NCI-H2196 treated with DMSO at 0.1 percent for 48 hours (cell line): ENCODE measurements at regions not wholly inside any gene's neighbourhood (a gene's known extent, or its start where the extent isn't known, plus 50 kb on each side); places are given as distances from the start of the nearest gene placed in this dataset.

ENCODE experiments used
- DNase-seq: peaks from one replicate; lab custom pipeline; 2025; ENCODE audit not compliant: unreplicated experiment; lab: John Stamatoyannopoulos, UW

DNA sequence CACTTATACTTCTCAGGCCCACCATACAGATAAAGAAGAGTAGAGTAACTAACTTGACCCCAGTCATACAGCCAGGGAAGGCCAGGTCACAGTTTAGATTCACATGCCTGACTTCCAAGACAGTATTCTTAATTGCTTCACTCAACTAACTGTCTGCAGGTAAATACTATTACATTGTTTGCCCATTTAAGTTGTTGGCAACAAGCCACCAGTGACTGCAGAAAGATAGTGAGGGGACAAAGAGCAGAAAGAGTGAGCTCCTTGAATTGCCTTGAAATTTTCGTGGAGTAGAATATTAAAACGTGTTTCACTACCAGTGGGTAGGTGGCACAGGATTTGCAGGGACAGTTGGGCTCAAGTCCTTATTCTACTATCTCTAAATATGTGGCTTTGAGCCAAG lies 146.3 kb upstream of the RMST start:
- no peak for DNase-seq

DNA sequence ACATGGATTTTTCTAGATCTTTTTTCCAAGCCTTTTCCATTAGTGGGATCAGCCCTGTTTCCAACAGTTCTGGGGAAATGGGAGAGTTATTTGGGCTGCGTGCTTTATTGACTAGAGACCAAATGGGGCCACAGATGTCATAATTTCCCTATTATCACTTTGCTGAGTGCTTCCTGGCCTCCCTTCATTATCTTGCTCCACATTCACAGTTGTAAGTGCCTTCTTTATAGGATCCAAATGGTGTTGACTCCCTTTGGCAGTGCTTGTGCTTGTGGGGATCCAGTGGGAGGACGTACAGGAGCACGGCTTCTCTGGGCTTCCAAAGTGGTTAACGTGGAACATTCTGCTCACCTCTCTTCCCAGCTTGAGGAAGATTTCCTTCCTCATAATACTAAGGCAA lies 141.0 kb upstream of the RMST start:
- no peak for DNase-seq

DNA sequence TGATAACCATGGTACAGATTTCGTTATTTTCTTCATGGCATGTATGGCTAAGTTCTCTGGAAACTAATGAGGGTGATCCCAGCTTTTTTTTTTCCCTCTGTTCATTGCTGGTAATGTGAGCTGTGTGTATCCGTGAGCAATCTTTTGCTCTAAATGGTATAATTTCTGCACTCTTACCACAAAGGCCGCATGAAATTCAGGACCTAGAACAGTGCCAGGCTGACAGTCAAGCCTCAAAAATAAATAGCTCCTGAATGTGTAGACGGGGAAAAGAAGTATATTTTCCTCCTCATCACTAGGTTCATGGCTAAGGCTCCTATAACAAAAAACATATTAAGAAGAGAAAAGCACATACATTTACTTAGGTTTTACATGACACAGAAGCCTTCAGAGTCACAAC lies 140.2 kb upstream of the RMST start:
- DNase-seq, result no peak

- DNase-seq, result no peak
These were observed 139.4 kb upstream of the RMST start for GRCh38 chr12:97323154-97323553.

GRCh38 chr12:97324471-97324870 lies 138.1 kb upstream of the RMST start:
- no peak for DNase-seq

DNA sequence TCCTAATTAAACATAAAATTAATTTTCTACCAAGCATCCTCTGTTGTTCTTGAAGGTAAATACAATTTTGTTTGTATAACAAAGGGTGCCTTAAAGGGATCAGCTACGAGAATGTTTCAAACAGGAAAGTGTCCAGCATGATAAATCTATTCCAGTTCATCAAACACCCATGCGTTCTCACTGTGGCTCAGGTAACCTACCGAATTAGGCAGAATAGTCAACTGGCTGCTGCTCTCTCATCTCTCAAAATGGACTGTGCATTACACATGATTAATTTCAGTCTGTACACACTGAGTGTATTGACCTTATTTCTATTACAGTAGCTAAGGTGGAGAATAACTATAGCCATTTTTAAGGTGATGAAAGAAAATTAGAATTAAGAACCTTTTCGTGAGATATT lies 127.5 kb upstream of the RMST start:
- DNase-seq, result no peak

DNA sequence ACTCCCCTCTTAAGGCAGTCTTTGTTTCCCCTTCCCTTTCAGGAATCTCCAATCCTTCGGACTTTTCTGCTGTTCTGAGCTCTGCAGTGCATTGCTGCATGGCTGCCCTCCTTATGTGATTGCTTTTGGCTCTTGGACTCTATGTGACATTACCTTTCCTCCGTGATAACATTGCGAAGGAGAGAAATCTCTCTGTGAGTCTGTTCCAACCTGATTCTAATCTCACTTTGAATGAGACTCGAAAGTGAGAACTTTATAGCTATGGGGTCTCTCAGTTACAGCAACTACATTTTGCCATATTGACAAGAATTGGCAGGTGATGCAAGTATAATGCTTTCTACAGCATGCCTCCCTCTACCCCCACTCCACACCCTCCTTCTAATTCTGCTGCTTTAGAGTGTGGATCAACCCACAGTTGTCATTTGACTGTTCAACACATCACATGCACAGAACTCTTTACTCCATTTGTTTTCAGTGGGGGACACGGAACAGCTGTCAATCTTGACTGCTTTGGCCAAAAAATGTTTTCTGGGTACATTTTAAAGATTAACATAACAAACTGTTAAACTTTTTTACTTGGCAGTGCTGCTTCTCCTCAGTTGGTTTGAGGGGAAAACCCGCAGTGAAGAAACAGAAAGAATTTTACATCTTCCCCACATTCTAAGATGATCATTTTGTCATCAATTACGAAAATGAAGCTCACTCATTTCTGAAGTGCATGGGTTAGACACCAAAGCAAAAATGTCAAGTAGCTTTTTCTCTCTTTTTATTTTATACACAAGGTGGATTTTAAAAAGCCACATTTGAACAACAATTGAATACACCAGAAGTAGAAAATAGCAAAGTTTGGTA lies 125.5 kb upstream of the RMST start:
- no peak for DNase-seq

DNA sequence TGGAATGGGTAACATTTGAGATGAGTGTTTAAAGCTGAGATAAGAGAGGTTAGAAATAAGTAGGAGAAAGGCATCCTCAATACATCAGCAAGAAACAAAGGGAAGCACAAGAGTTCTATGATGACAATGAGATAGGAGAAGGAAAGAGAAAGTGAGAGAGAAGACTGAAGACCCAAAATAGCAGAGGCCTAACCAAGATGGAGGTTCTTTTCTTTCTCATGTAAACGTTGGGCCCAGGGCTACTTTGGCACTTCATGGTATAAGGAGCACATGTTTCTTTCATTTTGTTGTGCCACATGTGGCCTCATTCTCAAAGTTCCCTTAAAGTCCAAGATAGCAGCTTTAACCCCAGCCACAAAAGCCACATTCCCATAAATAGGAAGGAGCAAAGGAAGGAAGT lies 120.5 kb upstream of the RMST start:
- no peak for DNase-seq

DNA sequence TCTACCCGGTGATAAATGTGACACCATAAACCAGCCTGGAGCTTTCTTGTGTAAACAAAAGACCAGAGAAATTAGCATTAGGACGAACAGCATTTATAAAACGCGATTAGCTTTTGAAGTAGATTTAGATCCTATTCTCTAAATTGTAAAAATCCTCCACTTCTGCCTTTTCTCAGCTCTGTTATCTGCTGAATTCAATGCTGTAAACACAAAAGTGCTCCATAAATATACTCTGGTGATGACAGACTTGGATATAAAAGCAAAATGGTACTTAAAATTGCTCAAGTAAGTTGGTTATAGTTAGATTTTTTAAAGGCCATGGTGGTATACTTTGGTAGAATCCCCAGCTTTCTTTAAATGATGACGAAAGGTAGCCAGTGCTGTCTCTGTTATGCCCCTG lies 114.6 kb upstream of the RMST start:
- no peak for DNase-seq

DNA sequence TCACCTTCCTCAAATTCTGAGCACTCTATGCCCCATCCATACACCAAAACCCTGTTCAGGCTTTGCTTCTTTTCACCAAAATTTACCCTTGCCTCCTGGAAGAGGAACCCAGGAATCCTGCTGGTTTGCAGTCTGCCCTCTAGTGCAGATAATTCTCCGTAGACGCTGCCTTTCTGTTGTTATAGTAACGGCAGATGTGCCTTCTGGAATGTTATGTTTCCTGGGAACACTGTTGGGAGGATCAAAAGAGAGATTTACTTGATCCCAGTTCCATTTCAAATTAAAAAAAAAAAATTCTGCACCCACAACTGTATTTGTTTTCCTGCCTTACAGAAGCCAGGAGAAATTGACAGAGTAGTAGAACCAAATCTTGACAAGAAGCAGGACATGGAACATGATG lies 104.2 kb upstream of the RMST start:
- DNase-seq, result no peak

DNA sequence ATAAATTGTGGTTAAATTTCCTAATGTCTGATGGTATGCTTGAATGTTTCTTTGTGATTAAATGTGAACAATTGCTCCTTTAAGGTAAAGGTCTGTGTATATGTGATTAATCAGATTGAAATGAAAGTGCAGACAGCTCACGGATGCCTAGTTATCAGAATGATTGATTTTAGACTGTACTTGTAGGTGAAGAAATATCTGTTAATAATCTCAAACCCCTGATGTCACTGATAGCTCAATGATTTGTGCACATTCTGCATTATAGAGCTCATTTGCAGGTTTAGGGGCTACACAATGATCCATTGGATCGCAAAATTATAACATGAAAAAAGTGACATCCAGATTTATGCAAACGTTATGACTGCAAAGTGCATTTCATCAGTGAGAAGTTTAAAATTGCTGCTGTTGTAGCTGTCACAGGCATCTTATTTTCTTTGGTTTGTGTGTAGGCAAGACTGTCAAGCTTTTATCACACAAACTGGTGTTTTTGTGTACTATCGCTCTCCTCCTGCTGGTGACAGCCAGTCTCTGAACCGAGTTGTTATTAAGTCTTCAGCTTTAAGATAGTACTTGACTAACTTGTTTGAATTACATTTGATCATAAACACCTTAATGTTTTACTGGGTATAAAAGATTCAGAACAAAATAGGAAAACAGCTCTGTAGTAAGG lies 103.4 kb upstream of the RMST start:
- DNase-seq, result no peak

GRCh38 chr12:97363693-97364092 lies 98.9 kb upstream of the RMST start:
- no peak for DNase-seq

- no peak for DNase-seq
These were observed 94.0 kb upstream of the RMST start for GRCh38 chr12:97368462-97369163.

- no peak for DNase-seq
These were observed 87.3 kb upstream of the RMST start for GRCh38 chr12:97375310-97375709.

- DNase-seq, result no peak
These were observed 82.2 kb upstream of the RMST start for GRCh38 chr12:97380440-97380839.

- no peak for DNase-seq
These were observed 77.5 kb upstream of the RMST start for GRCh38 chr12:97385121-97385520.

DNA sequence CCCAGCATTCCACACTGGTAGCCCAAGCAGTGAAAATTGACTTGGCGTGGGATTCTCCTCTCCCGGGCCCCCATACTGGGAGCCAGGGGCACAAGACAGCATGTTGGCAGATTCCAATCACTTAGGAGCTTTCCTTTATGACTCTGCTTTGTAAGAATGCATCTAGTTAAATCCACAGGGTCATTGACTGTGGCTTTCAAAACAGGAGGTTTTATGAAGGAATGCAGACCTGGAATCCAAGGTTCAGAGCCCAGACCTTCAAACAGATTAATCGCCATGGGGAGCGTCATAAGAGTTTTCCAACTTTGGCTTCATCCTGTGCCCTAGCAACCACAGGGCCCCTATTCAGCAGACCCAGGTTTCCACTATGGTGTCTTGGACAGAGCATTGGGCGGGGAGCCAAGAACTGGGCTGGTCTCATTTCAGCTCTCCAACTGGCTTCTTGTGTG lies 76.4 kb upstream of the RMST start:
- no peak for DNase-seq

DNA sequence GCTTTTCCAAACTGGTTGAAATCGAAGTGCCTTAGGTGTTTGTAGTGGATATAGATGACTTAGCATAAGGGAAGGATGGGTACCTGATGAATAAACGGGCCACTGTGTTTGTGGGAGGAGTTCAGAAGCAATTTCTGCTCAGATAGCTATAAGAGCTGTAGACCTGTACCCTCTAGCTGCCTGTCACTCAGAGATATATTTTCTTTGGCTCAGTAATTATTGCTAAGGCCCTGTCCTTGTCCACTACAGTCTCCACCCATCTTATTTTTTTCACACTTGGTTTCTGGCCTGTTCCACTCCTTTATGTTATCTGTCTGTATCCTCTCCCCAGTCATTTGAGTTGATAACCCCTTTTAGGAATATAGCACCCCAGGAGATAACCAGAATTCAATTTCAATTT lies 74.8 kb upstream of the RMST start:
- DNase-seq, result no peak

DNA sequence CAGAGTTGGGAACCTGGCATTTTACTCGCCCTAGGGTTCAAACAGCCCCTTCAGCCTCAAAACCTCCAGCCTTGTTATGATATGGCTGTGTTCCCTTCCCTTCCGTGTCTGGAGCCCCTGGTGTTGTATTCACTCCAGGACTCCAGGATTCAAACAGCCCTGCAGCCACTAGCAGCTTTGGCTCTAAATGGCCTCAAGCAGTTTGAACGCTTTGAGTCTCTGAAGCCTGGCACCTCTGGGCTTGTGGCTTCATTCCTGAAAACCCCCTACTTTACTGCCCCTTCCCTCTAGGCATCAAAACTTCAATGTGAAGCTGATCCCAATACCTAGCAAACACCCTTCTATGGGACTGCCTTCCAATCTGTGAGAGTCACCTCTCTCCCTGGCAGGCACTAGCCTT lies 67.9 kb upstream of the RMST start:
- no peak for DNase-seq

- DNase-seq, result no peak
These were observed 65.6 kb upstream of the RMST start for GRCh38 chr12:97397008-97397407.

GRCh38 chr12:97398704-97399103 lies 63.9 kb upstream of the RMST start:
- no peak for DNase-seq

DNA sequence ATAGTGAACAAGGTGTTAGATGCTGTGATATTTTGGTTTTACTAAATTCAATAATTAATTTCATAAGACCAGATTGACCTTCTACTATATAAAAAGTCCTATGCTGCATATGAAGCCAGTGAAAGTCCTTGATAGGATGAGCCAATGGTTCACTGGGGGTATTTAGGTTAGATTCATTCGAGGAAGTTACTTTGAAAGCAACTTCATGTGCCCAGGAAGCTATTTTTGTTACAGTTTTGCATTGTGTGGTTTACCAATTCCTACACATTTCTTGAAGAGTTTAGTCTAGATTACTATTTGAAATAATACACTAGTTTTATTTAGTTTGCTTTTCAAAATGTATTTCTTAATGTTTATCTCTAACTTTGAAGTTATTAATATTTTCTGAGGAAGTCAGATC lies 58.5 kb upstream of the RMST start:
- DNase-seq, result no peak
